Adrenal gland (tissue), 9 donors: ENCODE measurements at regions not wholly inside any gene's neighbourhood (a gene's known extent, or its start where the extent isn't known, plus 50 kb on each side); places are given as distances from the start of the nearest gene placed in this dataset.
"Not testable (repeated sequence)": the region's sequence is repeated elsewhere in the genome, so short reads cannot be mapped to it uniquely, and the experiment has no call there.

Experiments
- DNase-seq, 7 donors: peaks; one replicate each; pipeline ENCODE4 v3.0.0-alpha.2; 2019 to 2020
- H3K27ac ChIP-seq, 5 donors: fragments of 200-600 bp; sonication (generic) in 4 of 5; 1 replicate in 3 of 5; 2 replicates in 2 of 5; pipeline versions ENCODE4 v1.5.1 to v1.8.0; 2016 to 2020; ENCODE audit warnings: mild to moderate bottlenecking in 1 of 5
- H3K27me3 ChIP-seq: fragments of 200-600 bp; 2 replicates; pipeline ENCODE4 v1.8.0; 2021
- H3K36me3 ChIP-seq, 2 donors: fragments of 200-600 bp; replicated peaks in 1 of 2; 1 replicate in 1 of 2; 2 replicates in 1 of 2; pipeline versions ENCODE4 v1.5.1 to v1.8.0; 2018 to 2022
- H3K4me1 ChIP-seq, 2 donors: fragments of 200-600 bp; replicated peaks in 1 of 2; 1 replicate in 1 of 2; 2 replicates in 1 of 2; pipeline versions ENCODE4 v1.5.1 to v1.8.0; 2018 to 2021
- H3K4me3 ChIP-seq, 4 donors: fragments of 200-600 bp; sonication (generic) in 3 of 4; one replicate each; pipeline ENCODE4 v1.5.1; 2016 to 2018
- H3K9me3 ChIP-seq, 3 donors: fragments of 200-600 bp; sonication (generic) in 1 of 3; replicated peaks in 1 of 3; 1 replicate in 2 of 3; 2 replicates in 1 of 3; pipeline versions ENCODE4 v1.5.1 to v1.8.0; 2016 to 2021
- CTCF ChIP-seq, 6 experiments: fragments of 450-650 bp in 4 of 6; fragments of 200-600 bp in 2 of 6; sonication (generic) in 1 of 6; IDR thresholded peaks; 1 replicate in 5 of 6; 2 replicates in 1 of 6; pipeline versions ENCODE4 v1.5.1 to v1.8.0; 2016 to 2021; ENCODE audit warnings: antibody characterized with exemption in 6 of 6, mild to moderate bottlenecking in 2 of 6, moderate library complexity in 1 of 6
- POLR2A ChIP-seq, 2 donors: fragments of 450-650 bp; IDR thresholded peaks; one replicate each; pipeline ENCODE4 v1.6.1; 2017; ENCODE audit warnings: antibody characterized with exemption in 2 of 2, mild to moderate bottlenecking in 2 of 2, moderate library complexity in 1 of 2
- WGBS, 4 donors: extraction: QIAGEN DNeasy Blood & Tissue Kit in 2 of 4; methylation state at CpG; one replicate each; pipeline versions ENCODE4 v1.1.5 to v1.1.7; 2013 to 2017; 5-methylcytosine and 5-hydroxymethylcytosine counted together
- intact Hi-C, 2 donors: fragments of 100-400 bp; cut with DNase I; formaldehyde crosslinking; loops; one replicate each; pipeline versions ENCODE4 v1.14.1 to v1.15.0; 2022 to 2023
- donor health status: healthy with polysubstance abuse.
- donor health status: Bipolar disorder and iron deficiency.
- donor health status: DM: yes; HTN: yes; CAD: no.
- donor health status: DM: no; HTN: no; CAD: no.
- donor health status: DM: no; HTN: no; CAD: no.

GRCh38 chrX:46117234-46117633, 428.0 kb downstream of the ZNF674 start:
- Histone ChIP-seq H3K4me1 (no peaks in the 10 kb centered on the region), H3K36me3 (no peaks in the 10 kb centered on the region), H3K27me3 (peaks cover 14% of the 10 kb centered on the region), H3K27ac (no peak overlapping the region), H3K4me3 (no peak overlapping the region), H3K9me3 (no peaks in the 10 kb centered on the region)
- intact Hi-C loops: no loop called here
- no peak for DNase-seq
- no peak for TF ChIP-seq CTCF (IDR thresholded peaks at IDR 0.05)
- TF ChIP-seq POLR2A (IDR thresholded peaks at IDR 0.05): no peak
- 73 to 75% (median 74%) methylated on average over 1 to 2 of the region's 2 CpGs; no CpG with 5 or more reads in 1 of the 4 donors for WGBS, 4 donors

GRCh38 chrX:46087310-46087709, 457.9 kb downstream of the ZNF674 start:
- H3K27ac ChIP-seq, H3K4me3 ChIP-seq, H3K36me3 ChIP-seq, DNase-seq, H3K4me1 ChIP-seq, intact Hi-C loops, H3K9me3 ChIP-seq: not testable (repeated sequence)
- WGBS, 4 donors: 42 to 71% (median 66%) methylated on average over 2 to 6 of the region's 6 CpGs
- H3K27me3 ChIP-seq: peaks cover 14% of the 10 kb centered on the region

GRCh38 chrX:46080121-46080520, 465.1 kb downstream of the ZNF674 start:
- H3K4me1 ChIP-seq, H3K4me3 ChIP-seq, intact Hi-C loops, H3K36me3 ChIP-seq, DNase-seq, H3K27me3 ChIP-seq, H3K9me3 ChIP-seq, H3K27ac ChIP-seq: not testable (repeated sequence)
- WGBS, 4 donors: 40 to 86% (median 83%) methylated on average over 1 to 5 of the region's 5 CpGs

GRCh38 chrX:46072791-46073190, 472.4 kb downstream of the ZNF674 start:
- no peaks in the 10 kb centered on the region for H3K9me3 ChIP-seq
- no peak overlapping the region for H3K4me3 ChIP-seq
- WGBS, 4 donors: 53 to 65% (median 62%) methylated on average over 3 of the region's 3 CpGs
- no peaks in the 10 kb centered on the region for H3K4me1 ChIP-seq
- no peaks in the 10 kb centered on the region for H3K27me3 ChIP-seq
- TF ChIP-seq POLR2A (IDR thresholded peaks at IDR 0.05) (no peak), CTCF (IDR thresholded peaks at IDR 0.05) (no peak)
- H3K36me3 ChIP-seq: no peaks in the 10 kb centered on the region
- DNase-seq: no peak
- no peak overlapping the region for H3K27ac ChIP-seq
- intact Hi-C loops: no loop called here

- no peaks in the 10 kb centered on the region for H3K36me3 ChIP-seq
- no peaks in the 10 kb centered on the region for H3K27me3 ChIP-seq
- intact Hi-C loops: no loop called here
- no peak overlapping the region for H3K27ac ChIP-seq
- TF ChIP-seq CTCF (IDR thresholded peaks at IDR 0.05) (no peak), POLR2A (IDR thresholded peaks at IDR 0.05) (no peak)
- no peaks in the 10 kb centered on the region for H3K9me3 ChIP-seq
- no peak for DNase-seq
- H3K4me1 ChIP-seq: no peaks in the 10 kb centered on the region
- no peak overlapping the region for H3K4me3 ChIP-seq
- 54 to 61% (median 55%) methylated on average over 2 of the region's 2 CpGs for WGBS, 4 donors
Observed at GRCh38 chrX:46072372-46072771, 472.8 kb downstream of the ZNF674 start.
